ENCODE measurements at regions not wholly inside any gene's neighbourhood (a gene's known extent, or its start where the extent isn't known, plus 50 kb on each side); places are given as distances from the start of the nearest gene placed in this dataset.
"Not testable (repeated sequence)": the region's sequence is repeated elsewhere in the genome, so short reads cannot be mapped to it uniquely, and the experiment has no call there.

DNA sequence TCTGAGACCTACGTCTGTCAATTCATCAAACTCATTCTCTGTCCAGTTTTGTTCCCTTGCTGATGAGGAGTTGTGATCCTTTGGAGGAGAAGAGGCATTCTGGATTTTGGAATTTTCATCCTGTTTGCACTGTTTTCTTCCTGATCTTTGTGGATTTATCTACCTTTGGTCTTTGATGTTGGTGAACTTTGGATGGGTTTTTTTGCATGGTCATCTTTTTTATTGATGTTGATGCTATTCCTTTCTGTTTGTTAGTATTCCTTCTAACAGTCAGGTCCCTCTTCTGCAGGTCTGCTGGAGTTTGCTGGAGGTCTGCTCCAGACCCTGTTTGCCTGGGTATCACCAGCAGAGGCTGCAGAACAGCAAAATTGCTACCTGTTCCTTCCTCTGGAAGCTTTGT lies 322.2 kb downstream of the CCSER2 start:
- not testable (repeated sequence) for DNase-seq

DNA sequence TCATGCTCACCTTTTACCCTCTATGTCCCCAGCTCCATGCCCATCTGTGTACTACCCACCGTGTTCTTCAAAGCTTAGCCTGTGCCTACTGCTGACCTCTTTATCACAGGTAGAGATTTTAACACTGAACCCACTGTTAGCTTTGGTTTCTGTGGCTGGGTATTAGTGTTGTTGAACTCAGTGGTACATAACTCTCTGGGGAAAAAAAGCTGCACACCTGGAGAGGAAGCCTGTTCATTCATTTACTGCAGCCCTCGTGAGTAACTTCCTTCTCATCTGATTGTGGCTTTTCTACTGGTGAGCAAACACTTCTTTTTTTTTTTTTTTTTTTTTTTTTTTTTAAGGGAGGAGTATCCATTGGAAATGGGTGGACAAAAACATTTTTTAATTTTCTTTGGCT lies 326.3 kb downstream of the CCSER2 start:
- no peak for DNase-seq

DNA sequence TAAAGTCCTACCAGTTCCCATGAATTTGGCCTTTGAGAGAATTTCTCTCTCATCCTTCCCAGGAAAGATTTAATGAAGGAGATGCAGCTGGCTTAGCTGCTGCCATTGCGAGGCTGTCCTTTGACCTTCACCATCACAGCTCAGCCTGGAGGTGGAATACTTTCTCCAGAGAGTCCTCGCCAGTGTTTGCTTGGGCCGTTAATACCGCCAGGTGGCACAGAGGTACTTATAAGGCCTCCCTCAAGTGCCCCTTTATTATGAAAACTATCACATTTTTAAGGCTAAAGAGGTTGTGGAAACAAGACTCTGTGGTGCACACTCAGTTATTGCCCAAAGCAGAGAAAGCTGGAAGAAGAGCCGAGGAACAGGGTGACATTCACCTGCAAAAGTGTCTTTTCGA lies 330.6 kb downstream of the CCSER2 start:
- no peak for DNase-seq

DNA sequence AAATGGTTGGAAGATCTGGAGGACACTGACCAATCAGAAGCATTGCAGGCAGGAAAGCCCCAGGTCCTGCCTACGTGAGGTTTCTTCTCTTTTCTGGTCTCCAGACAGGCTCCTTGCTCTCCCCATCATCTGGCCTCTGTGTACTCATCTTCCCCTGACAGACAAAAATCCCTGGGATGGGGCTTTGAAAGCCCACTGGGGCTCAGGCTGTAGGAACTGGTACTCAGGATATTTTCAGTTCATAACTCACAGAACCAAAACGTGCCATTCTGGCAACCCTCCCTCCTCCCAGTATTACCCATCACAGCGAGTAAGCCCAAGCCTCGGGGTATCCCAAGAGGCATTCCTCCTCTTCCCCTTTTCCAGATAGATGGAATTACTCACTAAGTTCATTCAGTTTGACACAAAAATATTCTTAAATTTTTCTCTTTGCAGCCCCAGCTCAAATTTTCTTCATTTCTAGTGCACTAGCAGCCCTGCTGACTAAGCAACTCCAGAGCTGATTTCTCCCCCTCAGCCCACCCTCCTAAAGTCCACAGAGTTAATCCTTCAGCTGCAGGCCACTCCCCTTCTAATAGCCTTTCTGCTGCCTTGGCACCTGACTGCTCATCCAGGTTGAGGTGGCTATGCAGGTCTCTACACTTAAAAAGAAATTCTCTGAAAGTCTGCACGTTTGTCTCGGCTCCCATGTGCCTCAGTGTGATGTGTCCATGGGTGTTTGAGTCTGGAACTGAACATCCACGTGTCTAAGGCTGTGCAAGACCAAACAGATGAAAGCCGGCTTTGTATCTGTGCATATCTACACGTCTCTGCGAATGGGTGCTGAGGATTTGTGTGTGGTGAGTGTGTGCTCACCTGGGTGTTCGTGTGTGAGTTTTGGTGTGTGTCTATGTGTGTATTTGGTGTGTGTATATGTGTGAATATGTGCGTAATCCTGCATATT lies 331.4 kb downstream of the CCSER2 start:
- DNase-seq = no peak

DNA sequence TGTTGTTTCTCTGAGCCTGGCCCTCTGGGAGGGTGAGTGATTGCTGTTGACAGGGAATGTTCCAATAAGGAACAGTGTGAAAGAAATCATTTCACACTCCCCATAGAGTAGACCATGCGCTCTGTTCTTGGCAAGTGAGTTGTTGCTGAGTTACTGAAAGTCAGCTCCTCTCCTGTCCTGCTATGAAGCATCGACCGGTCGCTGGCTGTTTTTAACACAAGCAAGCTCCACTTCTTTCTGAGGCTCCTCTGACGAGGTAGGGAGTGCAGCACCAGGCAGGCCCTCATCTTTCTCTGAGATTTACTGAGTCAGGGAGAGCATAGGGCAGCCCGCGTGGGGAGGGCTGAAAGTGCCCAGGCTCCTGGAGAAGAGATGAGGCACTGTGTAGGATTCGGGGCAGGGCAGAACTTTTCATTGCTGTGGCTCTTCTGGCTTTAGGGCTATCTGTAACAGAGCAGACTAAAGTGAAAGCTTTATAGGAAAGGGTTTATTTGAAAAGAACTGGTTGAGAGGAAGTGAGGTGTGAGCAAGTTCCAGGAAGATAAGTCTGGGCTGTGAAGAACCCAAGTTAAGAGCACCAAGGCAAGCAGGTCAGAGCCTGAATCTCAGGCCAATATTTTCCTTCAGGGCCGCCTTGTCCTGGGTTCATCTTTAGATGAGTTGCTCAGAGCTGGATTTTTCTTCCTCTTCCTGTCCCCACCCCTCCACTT lies 332.2 kb downstream of the CCSER2 start:
- DNase-seq = no peak

DNA sequence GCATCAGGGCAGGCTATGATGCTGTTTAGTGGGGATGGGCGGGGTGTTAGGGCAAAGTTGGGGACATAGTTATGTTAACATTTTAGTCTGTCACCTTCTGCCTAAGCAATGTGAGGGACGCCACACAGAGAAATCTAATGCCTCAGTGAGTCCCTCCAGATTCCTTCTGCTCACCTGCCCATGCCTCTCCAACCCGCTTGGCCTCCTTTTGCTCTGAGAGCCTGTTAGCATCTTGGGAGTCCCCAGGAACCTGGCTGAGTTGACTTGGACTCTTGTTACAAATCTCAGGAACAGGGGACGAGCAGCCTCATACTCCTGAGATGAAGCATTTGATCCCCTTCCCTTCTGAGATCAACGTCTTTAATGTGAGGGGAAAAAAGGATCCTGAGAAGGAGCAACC lies 336.8 kb downstream of the CCSER2 start:
- no peak for DNase-seq

DNA sequence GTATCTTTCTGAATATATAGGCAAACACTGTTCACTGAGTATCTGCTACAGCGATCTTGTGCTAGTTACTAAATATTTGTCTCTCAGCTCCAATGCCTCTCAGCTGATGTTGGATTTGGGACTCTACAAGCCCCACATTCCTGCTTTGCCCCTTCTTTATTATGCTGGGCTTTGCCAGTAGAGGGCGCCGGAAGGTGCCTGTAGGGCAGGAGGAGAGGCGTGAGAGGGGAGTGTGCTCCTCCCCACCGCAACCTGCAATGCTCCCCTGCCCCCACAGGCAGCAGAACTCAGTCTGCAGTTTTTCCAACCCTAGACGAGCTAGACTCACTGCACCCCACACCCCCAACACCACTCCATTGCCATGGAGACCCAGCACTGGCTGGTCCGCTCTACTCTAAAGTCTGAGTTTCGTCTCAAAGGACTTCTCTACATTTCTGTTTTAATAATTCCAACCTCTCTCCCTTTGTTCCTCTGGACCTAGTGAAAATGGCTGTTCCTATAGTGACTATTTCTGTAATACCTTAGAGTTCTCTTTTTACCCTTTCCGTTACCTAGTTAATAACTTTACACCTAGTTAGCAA lies 337.6 kb downstream of the CCSER2 start:
- no peak for DNase-seq

DNA sequence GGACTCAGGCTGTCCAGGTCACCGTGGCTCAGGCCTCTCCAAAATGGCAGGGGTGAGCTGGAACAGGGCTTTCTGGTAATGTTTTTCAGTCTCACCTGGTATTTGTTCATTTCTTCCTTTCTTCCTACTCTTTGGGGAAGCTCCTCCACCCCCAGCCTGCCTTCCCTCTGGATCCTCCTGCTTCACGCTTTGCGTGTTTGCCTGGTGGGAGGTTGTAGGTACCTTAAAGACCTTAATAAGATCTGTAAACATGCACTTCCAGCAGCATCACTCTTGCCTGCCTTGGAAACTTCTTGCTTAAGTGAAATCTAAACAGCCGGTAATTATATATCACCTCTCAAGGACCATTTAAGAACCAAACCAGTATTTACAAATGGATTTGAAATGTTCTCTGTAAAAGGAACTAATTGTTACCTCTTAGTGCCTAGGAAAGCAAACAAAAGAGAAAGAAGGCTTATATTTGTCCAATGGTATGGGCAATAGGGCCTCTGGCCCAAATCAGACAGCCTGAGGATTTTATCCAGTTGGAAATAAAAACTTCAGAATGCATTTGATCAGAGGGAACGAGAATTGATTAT lies 339.9 kb downstream of the CCSER2 start:
- no peak for DNase-seq

DNA sequence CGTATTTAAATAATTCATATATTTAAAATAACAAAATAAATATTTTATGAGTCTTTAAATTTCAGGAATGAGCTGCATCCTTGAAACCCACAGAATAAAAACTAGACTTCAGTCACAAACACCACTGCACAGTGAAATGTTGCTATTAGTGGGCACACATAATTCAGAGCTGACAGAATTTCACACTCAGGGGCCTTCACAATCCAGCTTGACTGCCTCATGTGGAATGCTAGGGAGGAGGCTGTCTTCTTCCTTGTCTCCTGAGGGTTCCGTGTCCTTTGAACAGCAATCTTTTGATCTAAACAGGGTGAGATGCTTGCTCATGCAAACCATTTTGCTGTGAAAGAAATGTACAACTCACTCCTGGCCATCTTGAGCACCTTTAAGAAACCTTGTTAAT lies 346.7 kb downstream of the CCSER2 start:
- DNase-seq = no peak

DNA sequence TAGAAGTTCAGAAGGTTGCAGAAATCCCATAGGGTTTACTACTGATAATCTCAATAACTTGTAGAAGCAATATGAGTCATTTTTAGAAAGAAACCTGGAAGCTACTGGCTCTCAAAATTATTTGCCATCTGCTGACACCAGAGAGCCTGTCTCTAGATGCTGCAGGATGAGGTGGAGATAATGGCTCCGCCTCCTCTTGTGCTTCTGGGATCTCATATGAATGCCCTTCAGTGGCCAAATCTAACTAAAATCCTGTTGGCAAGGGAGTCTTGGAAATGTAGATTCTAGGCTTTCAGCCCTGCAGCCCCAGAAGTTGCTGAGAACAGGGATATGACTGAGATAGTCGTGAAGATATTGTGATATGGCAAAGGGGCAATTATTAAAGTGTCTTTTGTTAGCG lies 348.1 kb downstream of the CCSER2 start:
- no peak for DNase-seq

DNA sequence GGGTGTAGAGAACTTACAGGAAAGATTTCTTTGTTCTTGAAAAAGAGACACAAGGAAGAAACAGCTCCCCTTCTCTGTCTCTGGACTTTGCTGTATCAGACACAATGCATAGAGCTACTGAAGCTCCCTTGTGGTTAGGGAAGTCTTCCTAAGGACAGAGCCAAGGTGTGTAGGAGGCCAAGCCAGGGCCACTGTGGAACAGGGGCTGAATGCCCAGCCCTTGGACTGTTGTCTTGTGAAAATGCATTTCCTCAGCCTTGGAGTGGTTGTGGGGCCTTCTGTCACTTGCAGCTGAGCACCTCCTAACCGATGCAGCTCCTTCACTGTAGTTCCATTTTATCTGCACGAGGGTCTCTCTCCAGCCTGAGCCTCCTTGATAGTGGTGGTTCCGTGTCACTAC lies 353.4 kb downstream of the CCSER2 start:
- no peak for DNase-seq

DNA sequence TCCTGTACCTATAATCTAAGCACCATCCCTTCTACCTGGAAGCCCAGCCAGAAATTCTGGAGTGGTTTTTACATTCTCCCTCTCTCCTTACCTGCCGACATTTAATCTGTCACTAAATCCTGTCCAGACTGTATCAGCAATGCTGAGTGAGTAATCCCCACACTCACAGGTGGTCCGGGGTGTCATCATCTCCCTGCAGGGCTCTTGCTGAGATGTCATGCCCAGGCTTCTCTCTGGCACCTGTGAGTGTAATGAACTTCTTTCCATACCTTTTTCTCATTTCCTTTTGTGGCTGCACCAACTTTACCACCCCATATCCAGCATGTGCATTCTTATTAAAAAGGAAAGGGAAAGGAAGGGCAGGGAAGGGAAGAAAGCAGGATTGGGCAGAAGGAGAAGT lies 355.2 kb downstream of the CCSER2 start:
- no peak for DNase-seq

DNA sequence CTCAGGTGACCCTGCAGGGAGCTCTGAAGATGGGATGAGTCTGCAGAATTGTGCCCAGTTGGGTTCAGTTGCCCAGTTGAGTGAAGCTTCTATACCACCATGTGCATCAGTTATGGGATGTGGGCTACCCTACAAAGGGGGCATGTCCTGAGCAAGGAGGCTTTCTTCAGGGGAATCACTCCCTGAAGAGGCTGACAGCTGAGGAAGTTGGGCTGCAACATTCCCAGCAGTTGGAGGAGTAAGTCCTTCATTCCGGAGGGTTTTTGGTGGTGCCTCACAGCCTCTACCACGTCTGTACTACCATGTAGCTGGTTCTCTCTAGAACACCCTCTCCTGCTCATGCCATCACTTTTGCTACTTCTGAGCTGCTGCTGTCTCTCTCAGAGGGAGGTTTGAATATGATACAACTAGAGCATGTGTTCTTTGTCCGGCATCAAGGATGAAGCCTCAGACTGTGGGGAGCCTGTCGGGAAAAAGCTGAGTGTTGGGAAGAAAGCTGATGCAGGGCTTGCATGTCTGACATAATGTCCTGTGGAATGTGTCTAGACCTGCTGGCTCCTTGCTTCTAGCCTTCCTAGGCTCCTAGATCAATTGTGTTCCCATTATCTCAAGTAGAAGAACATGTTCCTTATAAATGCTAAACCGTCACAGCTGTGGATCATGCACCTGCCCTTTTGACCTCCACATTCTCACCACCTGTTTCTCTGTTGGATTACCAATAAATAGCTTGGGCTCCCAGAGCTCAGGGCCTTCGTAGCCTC lies 355.8 kb downstream of the CCSER2 start:
- no peak for DNase-seq

DNA sequence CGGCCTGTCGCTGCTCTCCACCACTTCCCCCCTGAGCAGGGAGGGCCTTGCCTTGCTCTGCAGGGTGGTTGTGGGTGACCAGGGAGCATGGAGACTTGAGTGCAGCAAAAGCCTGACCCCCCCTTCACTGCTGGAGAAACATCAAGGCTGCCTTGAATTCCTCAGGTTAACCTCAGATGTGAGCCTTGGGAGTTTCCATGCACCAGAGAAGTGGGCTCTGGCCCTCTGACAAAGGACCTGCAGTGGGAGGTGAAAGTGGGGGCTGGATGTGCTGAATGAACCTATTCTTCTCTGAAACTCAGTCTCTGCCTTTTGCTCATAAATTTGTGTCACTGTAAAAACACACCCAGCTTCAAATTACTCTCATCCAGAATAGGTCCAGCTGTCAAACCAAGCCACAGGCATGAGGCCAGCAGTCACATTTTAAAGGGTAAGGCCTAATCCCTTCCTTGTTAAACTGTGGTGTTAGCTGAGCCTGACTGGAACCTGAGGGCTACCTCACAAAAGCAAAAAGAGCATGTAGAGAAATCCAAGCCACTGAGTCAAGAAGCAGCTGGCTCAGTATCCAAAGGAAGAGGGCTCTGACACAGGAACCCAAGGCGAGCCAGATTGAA lies 356.8 kb downstream of the CCSER2 start:
- no peak for DNase-seq

DNA sequence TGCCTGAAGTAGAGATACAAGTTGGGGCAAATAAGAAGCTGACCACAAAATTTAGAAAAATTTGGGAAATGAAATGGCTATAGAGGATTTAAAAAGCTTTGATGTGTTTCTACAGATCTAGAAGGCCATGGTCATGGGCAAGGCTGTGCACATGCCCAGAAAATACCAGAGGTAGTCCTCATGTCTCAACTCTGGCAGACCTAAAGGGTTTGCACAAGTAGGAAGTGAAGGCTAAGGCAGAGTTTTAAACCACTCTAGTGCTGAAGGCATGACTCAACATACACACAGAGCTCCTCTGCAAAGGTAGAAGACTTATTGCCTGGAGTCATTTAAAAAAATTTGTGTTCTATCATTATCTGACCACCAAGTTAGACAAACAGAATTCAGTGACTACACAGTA lies 364.6 kb downstream of the CCSER2 start:
- no peak for DNase-seq

DNA sequence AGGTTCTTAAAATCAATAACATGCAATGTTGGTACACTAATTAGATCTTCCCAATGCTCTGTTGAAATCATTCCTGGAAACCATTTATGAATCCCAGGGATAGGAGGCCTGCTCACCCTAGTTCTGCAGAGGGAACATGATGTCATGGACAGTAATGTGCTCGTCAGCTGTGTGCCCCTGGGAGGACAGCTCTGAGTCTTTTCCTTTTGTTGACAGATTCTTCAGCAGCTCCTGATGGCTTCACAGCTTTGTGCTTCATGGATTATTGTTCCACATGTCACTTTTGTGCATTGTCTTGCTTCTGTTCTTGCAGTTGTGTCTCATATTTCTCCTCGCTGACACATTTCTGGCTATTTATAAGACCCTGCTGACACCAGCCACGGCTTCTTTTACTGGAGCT lies 367.5 kb downstream of the CCSER2 start:
- no peak for DNase-seq

DNA sequence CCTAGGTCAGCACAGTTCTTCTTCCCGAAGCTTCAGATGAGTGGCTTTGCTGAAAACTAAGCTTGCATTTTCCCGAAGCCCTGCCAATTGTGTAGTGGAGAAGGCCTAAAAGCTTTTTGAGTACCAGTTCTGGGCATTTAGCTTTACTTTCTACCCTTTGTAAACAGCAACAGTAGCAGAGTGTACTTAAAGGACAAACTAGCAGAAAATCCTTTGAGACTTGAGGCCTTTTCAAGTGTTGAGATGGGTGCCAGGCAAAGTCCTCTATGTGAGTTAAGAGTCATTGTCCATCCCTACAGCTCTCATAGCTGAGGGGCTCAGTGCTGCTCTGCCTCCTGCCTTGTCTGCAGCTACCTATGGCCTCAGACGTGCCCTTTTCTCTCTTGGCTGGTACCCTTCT lies 368.2 kb downstream of the CCSER2 start:
- DNase-seq = no peak

DNA sequence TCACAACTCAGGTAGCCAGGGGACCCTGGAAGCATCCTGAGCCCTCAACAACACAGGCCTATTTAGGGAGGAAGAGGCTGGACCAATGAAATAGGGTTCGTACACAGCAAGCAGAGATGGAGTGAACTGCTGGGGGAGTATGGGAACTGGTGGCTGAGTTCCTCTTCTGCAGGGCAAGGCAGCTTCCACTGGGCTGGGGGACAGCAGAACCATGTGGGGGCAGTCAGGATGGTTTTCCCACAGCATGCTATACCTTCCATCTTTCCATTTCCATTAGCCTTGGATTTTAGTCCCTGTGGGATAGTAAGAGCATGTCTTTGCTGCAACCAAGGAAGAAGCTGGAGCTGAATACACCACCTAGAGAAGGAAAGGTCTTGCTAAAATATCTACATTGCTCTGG lies 370.6 kb downstream of the CCSER2 start:
- DNase-seq = no peak

DNA sequence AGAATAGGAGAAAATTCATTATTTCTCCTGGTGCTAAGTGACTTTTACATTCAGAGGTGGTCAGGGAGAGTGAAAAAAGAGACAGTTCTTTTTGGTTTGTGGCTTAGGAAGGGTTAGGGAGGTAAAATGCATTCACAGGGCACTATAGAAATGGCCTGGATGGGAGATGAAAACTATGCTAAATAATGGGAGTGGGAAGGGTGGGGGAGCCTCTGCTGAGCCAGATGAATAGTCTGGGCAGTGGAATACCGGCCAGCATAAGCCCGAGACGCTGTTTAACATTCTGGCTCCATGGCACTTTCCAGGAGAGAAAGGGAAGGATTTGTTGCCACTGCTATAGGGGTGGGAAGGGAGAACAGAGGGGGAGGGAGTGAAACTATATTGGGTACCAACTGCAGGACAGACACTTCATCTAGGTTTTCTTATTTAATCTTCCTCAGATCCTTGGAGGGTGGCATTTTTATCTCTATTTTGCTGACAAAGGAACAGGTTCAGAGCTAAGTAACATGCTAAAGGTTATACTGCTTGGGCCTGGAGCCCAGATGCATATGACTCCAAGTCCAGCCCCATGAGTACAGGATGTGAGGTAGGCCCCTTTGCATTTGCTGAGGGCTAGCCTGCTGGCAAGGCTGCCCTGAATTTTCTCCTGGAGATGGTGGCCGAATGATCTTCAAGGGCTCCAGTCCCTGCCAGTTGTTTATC lies 372.4 kb downstream of the CCSER2 start:
- DNase-seq = no peak

DNA sequence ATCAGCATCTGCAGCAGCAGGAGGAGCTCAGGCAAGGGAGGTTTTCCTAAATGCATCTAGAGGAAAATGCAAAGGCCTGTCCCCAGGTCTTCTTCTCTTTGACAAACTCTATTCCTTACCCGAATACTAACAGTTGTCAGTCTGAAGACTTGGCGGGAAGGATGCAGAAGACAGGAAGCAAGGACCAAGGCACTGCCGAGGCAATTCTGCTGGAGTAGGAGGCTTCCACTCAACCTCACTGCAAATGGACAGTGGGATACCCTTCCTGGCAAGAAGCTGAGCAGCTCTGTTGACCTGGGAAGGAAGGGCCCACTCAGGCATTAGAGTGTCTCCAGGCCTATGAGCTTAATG lies 373.0 kb downstream of the CCSER2 start:
- DNase-seq = no peak

DNA sequence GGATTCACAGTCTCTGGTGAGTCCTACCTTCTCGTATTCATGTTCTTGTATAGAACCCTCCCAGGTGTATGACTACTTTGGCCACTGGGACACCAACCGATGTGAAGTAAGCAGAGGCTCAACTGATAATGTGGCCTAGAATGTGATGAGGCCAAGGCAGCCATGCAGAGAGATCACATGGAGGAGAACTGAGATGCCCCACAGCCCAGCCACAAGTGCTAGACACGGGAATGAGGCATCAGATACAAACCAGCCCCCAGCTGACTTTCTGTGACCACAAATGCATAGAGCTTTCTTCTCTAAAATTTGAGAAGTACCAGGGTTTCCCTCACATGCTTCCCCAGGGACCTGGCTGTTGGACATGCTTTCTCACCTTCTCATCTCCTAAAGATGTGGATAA lies 375.7 kb downstream of the CCSER2 start:
- no peak for DNase-seq

DNA sequence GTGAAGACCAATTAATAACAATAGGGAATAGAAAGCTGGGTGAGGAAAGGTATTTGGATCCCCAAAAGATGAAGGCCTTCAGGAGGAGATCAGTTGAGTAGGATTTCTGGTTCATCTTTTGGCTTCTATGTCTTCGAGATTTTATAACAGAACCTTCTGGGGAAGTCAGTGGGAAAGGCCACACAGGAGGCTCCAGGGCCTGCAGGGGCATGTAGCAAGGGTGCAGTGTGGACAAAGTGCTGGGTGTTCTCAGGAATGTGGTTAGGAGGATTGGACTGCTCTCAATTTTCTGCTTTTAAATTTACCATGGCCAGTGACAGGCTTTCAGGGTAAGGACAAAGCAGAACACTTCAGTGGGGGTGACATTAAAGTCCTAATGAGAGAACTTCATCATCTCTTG lies 378.0 kb downstream of the CCSER2 start:
- no peak for DNase-seq

All from GF-D8 (cell line).